GM18867 (cell line): ENCODE measurements at regions not wholly inside any gene's neighbourhood (a gene's known extent, or its start where the extent isn't known, plus 50 kb on each side); places are given as distances from the start of the nearest gene placed in this dataset.
"Not testable (repeated sequence)": the region's sequence is repeated elsewhere in the genome, so short reads cannot be mapped to it uniquely, and the experiment has no call there.

Source experiments
- ATAC-seq: cut with Tn5 transposase; IDR thresholded peaks from one replicate; pipeline ENCODE4 v1.9.1; 2021; ENCODE audit warnings: mild to moderate bottlenecking, moderate library complexity; ENCODE audit not compliant: unreplicated experiment

DNA sequence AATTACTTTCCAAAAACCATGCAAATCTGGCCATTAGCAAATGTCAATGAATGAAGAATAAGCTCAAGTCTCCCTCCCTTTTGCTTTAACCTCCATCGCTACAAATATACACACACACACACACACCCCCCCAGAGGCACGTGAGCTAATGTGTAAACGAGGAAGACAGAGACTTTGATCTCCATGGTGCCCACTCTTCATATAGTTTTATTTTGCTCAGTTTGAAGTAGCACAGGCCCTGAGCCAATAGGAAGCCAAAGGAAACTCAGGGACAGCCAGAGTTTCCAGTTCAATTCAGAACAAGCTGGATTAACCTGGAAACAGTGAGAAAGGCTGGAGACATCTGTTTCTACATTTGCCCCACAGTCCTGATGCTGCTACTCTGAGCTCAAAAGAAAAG lies 248.4 kb upstream of the MEIS1 start:
- no peak for ATAC-seq

DNA sequence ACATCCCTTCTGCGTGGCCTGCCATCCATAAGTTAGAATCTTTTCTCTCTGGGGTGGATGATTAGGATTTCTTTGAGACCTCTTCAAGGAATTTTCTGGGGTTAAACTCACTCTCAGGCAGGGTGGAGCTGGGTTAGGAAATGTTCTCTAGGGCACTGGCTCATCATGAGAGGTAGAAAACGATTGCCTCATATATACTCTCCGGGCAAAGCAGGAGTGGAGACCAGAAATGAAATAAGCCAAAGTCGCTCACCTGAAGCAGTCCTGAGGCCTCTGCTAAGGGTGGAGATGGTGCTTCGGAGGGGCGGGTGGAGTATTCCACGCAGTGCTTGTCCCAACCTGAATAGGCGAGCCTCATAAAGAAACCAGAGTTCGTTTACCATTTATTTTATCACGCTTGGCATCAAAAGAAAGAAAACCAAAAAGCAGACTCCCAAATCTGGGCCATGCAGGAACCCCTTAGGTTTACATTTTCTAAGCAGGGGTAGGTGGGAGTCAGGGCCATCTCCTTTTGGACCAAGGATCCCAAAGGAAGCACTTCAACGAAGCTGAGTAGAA lies 249.3 kb upstream of the MEIS1 start:
- no peak for ATAC-seq

DNA sequence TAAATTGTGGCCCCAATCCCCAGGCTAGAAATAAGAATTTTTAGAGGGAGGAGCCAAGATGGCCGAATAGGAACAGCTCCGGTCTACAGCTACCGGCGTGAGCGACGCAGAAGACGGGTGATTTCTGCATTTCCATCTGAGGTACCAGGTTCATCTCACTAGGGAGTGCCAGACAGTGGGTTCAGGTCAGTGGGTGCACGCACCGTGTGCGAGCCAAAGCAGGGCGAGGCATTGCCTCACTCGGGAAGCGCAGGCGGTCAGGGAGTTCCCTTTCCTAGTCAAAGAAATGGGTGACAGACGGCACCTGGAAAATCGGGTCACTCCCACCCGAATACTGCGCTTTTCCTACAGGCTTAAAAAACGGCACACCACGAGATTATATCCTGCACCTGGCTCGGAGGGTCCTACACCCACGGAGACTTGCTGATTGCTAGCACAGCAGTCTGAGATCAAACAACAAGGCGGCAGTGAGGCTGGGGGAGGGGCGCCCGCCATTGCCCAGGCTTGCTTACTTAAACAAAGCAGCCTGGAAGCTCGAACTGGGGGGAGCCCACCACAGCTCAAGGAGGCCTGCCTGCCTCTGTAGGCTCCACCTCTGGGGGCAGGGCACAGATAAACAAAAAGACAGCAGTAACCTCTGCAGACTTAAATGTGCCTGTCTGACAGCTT lies 257.7 kb upstream of the MEIS1 start:
- ATAC-seq = not testable (repeated sequence)

DNA sequence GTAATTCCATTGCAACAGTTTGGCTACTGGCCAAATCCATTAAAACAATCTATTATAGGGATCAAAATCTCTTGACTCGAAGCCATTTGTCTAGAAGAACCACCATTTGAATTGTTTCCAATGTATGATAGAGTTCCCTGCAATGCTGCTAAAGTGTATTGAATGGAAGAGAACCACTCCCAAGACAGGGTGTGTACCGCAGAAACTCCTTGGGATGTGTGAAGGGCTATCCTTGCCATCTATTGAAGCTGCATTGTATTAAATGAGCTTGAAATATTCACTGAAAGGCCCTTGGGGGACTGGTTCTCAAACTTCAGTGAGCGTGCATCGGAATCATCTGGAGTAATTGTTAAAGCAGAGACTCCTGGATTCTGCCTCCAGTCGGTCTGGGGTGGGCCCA lies 260.4 kb upstream of the MEIS1 start:
- no peak for ATAC-seq

GRCh38 chr2:66173645-66174044 lies 261.3 kb upstream of the MEIS1 start:
- no peak for ATAC-seq

DNA sequence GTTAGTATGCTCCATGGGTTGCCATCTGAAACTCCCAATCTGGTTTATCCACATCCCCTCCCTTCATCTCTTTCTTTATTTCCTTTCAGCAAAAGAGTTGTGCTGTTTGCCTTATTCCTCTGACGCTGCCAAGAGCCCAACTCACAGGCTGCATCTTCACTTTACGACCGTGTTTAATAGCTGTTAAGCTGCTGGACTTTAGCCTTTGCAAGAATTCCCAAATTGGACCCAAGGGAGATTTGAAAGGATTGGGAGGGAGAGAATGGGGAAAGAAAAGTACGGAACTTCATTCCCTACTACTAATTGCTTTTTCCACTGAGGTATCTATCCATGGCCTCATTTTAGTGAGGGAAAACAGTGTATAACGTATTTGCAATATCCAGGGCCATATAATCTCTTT lies 263.4 kb upstream of the MEIS1 start:
- no peak for ATAC-seq

GRCh38 chr2:66170744-66171330 lies 264.1 kb upstream of the MEIS1 start:
- ATAC-seq = no peak

DNA sequence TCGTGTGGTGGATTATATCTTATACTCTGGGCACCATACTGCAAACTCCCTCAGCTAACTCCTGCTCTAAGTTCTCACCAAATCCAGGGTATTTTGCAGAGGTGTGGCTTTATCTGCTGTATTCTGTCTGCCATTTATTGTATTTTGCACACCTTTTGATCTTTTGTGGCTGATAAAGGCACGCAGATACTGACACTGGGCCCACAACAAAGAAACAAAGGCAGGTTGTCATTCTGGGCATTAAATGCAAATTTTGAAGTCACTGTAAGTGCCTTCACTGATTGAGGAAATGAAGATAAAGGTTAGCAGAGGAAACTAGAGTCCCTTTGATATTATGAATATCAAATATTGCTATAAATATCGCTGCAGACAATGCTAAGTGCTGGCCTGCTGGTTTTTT lies 265.8 kb upstream of the MEIS1 start:
- no peak for ATAC-seq

GRCh38 chr2:66164470-66164869 lies 270.5 kb upstream of the MEIS1 start:
- no peak for ATAC-seq

GRCh38 chr2:66156171-66156570 lies 278.8 kb upstream of the MEIS1 start:
- ATAC-seq = no peak

- no peak for ATAC-seq
Measured at GRCh38 chr2:66153941-66154340, 281.0 kb upstream of the MEIS1 start.

DNA sequence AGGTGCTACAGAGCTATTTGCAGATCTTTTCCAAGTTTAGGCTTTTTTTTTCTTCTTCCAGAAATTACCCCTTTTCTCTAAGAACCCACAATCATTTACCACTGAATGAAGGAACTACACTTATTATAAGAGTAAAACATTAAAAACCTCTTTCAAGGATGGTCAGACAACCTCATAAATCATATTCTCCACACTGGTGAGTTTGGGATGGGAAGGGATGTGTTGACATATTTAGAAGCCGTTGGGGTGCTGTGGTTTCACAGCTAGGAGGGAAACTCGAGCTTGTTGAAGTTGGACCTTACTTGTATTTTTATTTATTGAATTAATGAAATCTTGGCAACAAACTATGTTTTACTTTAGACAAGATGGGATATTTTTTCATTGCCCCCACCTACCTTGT lies 289.4 kb upstream of the MEIS1 start:
- no peak for ATAC-seq

- not testable (repeated sequence) for ATAC-seq
Measured at GRCh38 chr2:66144324-66144723, 290.6 kb upstream of the MEIS1 start.

- ATAC-seq = no peak
Measured at GRCh38 chr2:66137606-66138130, 297.3 kb upstream of the MEIS1 start.

DNA sequence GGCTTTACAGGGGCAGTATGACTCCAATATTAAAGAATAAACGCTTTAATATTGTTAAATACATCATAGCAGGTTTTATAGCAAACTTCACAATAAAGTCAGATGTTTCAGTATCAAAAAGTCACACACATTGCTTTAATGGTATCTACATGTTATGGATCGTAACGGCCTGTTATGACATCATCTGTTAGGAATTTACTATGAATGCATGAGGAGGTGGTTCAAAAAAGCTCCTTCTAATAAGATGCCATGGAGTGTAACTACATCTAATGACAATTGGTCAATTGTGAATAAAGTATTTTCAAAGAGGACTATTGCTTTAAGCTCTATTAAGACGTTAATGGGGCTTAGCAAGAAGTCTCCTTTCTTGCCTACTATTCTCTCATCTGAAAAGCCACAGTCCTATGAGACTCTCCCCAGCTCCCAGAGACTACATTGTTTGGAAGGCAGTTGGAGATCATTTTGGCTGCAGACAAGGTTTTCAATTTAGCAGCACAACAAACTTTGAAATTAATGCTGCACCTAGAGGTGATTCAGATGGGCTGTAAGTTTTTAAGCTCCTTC lies 300.7 kb upstream of the MEIS1 start:
- no peak for ATAC-seq

DNA sequence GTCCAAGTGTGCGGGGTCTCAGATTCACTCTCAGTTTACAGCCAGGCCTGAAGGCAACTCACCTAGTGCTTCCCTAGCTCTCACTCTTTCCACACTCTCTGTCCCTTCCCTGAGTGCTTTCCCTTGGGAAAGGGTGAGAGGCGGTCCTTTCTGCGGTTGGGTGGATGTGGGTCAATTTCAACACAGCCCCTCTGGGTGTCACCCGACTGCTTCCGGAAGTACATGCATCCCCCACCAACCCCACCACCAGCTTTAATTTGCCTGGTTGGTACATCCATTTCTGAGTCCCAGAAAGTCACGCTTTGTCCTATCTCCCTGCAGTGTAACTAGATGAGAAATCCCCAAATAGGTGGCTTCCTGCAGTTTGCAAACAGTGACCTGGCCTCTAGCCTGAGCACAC lies 307.3 kb upstream of the MEIS1 start:
- ATAC-seq = no peak

DNA sequence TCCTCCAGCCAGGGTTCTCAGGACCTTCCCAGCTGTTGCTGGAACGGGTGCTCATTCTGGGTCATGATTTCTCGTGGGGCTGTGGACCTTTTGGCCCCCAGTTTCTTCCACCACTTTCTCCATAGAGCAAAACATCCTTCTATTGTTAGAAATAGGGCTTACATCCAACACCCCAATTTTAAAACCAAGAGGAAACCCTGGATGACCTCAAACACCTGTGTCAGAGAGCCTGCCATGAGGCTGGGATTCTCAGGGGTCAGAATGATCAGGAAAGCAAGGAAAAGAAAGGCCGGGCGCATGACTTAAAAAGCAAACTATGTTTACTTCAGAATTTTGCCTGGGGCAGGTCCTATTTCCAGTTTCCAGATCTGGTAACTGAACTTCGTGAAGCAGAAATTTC lies 307.9 kb upstream of the MEIS1 start:
- no peak for ATAC-seq

DNA sequence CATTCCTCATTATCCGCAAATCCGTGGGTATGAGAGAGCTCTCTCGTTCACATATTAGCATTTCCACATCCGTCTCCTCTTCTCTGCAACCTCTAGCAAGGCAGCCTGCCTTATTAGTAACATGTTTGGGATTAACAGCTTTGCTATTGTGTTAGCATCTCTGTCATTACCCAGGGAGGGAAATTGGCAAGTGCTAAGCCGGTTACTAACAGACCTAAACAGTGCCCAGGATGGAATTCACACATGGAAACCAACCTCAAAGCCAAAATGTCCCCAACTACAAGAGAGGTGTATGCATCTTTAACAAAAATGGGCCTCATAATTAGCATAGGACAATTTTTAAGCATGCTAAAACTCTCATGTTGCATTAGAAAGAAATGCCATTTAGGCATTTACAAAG lies 309.0 kb upstream of the MEIS1 start:
- ATAC-seq = no peak

DNA sequence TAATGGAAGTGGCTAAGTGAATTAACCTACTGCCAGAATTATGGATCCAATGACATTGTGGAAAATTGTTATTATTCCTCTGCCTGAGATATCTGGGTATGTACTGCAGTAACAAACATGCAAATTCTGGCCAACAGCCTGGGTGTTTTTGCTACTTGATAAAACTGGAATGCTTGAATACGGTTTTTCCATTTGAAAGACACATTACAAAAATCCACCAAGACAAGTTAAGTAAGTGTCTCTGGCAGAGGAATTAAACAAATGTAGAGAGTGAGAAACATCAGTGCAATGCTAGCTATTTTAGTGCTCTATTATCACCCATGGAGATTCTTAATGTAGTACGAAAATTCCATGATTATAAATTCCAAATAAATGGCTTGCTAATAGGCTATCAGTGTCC lies 312.4 kb upstream of the MEIS1 start:
- ATAC-seq = no peak

GRCh38 chr2:66121946-66122345 lies 313.0 kb upstream of the MEIS1 start:
- no peak for ATAC-seq

- ATAC-seq = no peak
Measured at GRCh38 chr2:66113988-66114625, 320.8 kb upstream of the MEIS1 start.

DNA sequence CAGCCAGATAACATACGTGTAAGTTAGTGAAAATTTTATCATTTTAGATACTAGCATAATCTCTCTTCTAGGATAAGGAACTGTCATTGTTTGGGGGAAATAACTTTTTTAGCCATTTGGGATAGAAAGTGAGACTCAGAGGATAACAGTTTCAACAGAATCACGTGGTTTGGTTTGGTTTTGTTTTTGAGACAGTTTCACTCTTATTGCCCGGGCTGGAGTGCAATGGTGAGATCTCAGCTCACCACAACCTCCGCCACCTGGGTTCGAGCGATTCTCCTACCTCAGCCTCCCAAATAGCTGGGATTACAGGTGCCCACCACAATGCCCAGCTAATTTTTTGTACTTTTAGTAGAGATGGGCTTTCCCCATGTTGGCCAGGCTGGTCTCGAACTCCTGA lies 323.2 kb upstream of the MEIS1 start:
- ATAC-seq = no peak
